ENCODE measurements at regions not wholly inside any gene's neighbourhood (a gene's known extent, or its start where the extent isn't known, plus 50 kb on each side); places are given as distances from the start of the nearest gene placed in this dataset.

- TF ChIP-seq PRDM10 (CRISPR knock-in tag; IDR thresholded peaks at IDR 0.05; ENCODE audit: low read depth): no peak
- TF ChIP-seq ZGPAT (CRISPR knock-in tag; IDR thresholded peaks at IDR 0.05): no peak
- no peak for TF ChIP-seq KIAA2018 (CRISPR knock-in tag; IDR thresholded peaks at IDR 0.05; ENCODE audit: borderline replicate concordance)
- no peak for TF ChIP-seq KAT2B (IDR thresholded peaks at IDR 0.05; ENCODE audit: borderline replicate concordance, low read depth, low read length)
- no peak for TF ChIP-seq RFX5 (IDR thresholded peaks at IDR 0.05; ENCODE audit: low read depth, low read length)
- no peak for TF ChIP-seq KAT8 (CRISPR knock-in tag; IDR thresholded peaks at IDR 0.05)
- TF ChIP-seq POLR2G (IDR thresholded peaks at IDR 0.05; ENCODE audit: low read depth, low read length): no peak
- TF ChIP-seq SNAPC2 (CRISPR knock-in tag; IDR thresholded peaks at IDR 0.05): no peak
- no peak for TF ChIP-seq BORCS8-MEF2B (CRISPR knock-in tag; IDR thresholded peaks at IDR 0.05)
- TF ChIP-seq ZNF607 (CRISPR knock-in tag; IDR thresholded peaks at IDR 0.05; ENCODE audit: borderline replicate concordance): no peak
- TF ChIP-seq ARID4A (CRISPR knock-in tag; IDR thresholded peaks at IDR 0.05; ENCODE audit: borderline replicate concordance): no peak
These were observed 356.6 kb upstream of the USP24 start (continued) for GRCh38 chr1:55571767-55572166.
